Memory B cell (primary cell): ENCODE measurements at regions not wholly inside any gene's neighbourhood (a gene's known extent, or its start where the extent isn't known, plus 50 kb on each side); places are given as distances from the start of the nearest gene placed in this dataset.
A peak's percentile ranks its signal among the peaks of the same experiment; 100 is the strongest.
"Not testable (repeated sequence)": the region's sequence is repeated elsewhere in the genome, so short reads cannot be mapped to it uniquely, and the experiment has no call there.

Experiments used
- ATAC-seq: fragments of 150-1000 bp; cut with Tn5 transposase; 2 replicates; pipeline ENCODE4 v1.10.0; 2021; ENCODE audit warnings: low read depth, mild to moderate bottlenecking, moderate library complexity
- DNase-seq, 2 donors: peaks; one replicate each; pipeline ENCODE4 v3.0.0; 2022; ENCODE audit warnings: low spot score in 2 of 2
- H3K27ac Mint-ChIP-seq: one replicate; pipeline ENCODE4 v1.8.0; 2022; ENCODE audit warnings: mild to moderate bottlenecking, moderate library complexity, mixed read lengths
- H3K27me3 Mint-ChIP-seq: one replicate; pipeline ENCODE4 v1.8.0; 2022; ENCODE audit warnings: mixed read lengths
- H3K36me3 Mint-ChIP-seq: one replicate; pipeline ENCODE4 v1.8.0; 2022; ENCODE audit warnings: mild to moderate bottlenecking, mixed read lengths
- H3K4me1 Mint-ChIP-seq: one replicate; pipeline ENCODE4 v1.8.0; 2022; ENCODE audit warnings: mixed read lengths
- H3K4me3 Mint-ChIP-seq: one replicate; pipeline ENCODE4 v1.8.0; 2022; ENCODE audit warnings: mild to moderate bottlenecking, moderate library complexity, mixed read lengths
- H3K9me3 Mint-ChIP-seq: one replicate; pipeline ENCODE4 v1.8.0; 2022; ENCODE audit warnings: mixed read lengths

DNA sequence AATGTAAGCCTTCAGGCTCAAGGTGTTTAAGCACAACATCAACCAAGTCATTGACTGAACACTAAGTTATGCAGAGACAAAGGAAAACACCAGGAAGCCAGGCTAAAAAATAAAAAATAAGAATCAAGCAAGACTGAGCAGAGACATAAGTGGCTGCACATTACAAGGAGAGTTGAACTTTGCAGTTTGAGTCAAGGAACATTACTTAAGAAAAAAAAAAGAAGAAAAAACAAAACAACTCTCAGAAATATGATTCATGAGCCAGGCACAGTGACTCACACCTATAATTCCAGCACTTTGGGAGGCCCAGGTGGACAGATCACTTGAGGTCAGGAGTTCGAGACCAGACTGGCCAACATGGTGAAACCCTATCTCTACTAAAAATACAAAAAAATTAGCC lies 168.1 kb downstream of the C16orf95 start:
- no peak overlapping the region for H3K4me3 Mint-ChIP-seq
- H3K4me1 Mint-ChIP-seq, result no peaks in the 10 kb centered on the region
- no peak for ATAC-seq
- no peaks in the 10 kb centered on the region for H3K36me3 Mint-ChIP-seq
- no peak for DNase-seq
- H3K9me3 Mint-ChIP-seq, result peaks cover 8% of the 10 kb centered on the region
- H3K27ac Mint-ChIP-seq, result no peak overlapping the region
- H3K27me3 Mint-ChIP-seq, result peaks cover 1% of the 10 kb centered on the region

DNA sequence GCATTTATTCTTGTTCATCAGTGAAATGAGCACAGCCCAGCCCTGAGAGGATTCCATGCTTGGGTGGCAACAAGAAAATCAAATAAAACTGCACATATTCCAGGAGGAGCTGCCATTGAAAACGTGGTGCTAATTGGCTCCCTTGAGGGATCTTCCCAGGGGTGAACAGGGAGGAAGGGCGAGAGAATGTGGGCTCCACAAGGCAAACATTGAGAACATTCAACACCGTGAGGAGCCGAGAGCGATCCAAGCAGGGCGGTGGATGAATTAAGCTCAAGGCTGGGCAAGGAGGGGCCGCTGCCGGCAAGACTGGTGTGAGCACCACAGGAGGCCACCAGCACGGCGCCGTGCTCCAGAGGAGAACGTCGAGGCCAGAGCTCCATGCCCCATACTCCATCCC lies 166.9 kb downstream of the C16orf95 start:
- Mint-ChIP-seq H3K27me3 (peaks cover 1% of the 10 kb centered on the region), H3K36me3 (no peaks in the 10 kb centered on the region), H3K4me3 (no peak overlapping the region), H3K9me3 (peaks cover 8% of the 10 kb centered on the region), H3K4me1 (no peaks in the 10 kb centered on the region), H3K27ac (no peak overlapping the region)
- ATAC-seq (no peak), DNase-seq (no peak)

DNA sequence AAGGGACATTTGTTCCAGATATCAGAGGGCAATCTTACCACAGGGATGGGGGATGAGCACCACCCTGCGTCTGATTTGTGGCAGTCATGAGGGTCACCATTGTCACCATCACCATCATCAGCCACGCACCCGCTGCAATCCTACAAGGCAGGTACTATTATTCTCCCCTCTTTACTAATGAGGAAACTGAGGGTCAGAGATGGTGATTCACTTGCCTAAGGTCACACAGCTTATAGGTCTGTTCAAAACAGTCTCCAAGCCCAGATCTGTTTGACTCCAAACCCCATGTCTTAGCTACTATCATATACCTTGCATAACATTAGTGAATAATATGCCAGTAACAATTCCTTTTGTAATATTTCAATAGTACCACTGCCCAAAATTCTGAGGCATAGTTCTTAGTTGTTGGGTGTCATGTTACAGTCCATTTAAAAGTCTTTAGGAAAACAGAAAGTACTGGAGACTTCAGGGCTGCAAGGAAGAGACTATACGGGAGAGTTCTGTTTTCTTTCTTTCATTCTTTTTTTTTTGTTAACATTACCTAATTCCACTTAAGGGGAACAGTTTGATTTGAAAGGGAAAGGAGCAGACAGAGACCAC lies 166.4 kb downstream of the C16orf95 start:
- Mint-ChIP-seq H3K36me3 (no peaks in the 10 kb centered on the region), H3K4me1 (no peaks in the 10 kb centered on the region), H3K4me3 (no peak overlapping the region), H3K9me3 (peaks cover 8% of the 10 kb centered on the region), H3K27me3 (peaks cover 2% of the 10 kb centered on the region), H3K27ac (no peak overlapping the region)
- ATAC-seq (no peak), DNase-seq (no peak)

DNA sequence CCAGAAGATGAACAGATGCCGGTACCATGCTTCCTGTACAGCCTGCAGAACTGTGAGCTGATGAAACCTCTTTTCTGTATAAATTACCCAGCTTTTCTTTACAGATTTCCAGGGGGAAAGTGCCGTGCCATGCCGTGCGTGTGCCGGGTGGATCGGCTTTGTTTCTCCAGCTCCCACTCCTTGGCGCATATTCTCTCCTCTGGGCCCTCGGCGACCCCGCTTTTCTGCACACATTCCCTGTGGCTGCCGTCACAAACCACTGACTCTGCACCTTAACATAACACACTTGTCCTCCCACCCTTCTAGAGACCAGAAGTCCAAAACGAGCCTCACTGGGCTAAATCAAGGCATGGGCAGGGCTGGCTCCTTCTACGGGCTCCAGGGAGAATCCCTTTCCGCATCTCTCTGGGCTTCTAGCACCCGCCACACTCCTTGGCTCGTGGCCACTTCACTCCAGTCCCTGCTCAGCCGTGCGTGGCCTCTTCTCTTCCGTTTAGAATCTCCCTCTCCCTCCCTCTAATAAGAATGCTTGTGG lies 164.9 kb downstream of the C16orf95 start:
- Mint-ChIP-seq H3K4me3 (no peak overlapping the region), H3K9me3 (peaks cover 10% of the 10 kb centered on the region), H3K27ac (no peak overlapping the region), H3K36me3 (no peaks in the 10 kb centered on the region), H3K27me3 (peaks cover 5% of the 10 kb centered on the region), H3K4me1 (no peaks in the 10 kb centered on the region)
- no peak for ATAC-seq
- DNase-seq, result no peak

DNA sequence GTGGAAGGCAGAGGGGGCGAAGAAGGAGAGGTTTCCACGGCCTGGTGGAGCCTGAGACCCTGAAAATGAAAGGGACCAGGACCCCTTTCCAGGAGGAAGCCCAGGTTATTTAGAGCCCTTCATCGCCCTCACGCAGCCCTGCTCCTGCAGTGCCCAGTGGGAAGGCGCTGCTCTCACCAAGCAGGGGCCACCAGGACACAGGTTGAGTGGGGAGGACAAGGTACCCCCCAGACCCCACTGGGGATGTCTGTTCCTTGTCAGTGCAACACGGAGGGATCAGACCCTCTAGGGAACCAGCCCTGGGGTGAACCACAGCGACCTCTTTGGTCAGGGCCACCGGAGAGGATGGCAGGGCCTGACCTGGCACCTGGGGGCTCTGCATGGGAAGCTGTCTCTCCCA lies 163.9 kb downstream of the C16orf95 start:
- peaks cover 10% of the 10 kb centered on the region for H3K9me3 Mint-ChIP-seq
- no peak for ATAC-seq
- H3K4me1 Mint-ChIP-seq, result no peaks in the 10 kb centered on the region
- no peak for DNase-seq
- no peak overlapping the region for H3K4me3 Mint-ChIP-seq
- no peak overlapping the region for H3K27ac Mint-ChIP-seq
- peaks cover 5% of the 10 kb centered on the region for H3K27me3 Mint-ChIP-seq
- H3K36me3 Mint-ChIP-seq, result no peaks in the 10 kb centered on the region

DNA sequence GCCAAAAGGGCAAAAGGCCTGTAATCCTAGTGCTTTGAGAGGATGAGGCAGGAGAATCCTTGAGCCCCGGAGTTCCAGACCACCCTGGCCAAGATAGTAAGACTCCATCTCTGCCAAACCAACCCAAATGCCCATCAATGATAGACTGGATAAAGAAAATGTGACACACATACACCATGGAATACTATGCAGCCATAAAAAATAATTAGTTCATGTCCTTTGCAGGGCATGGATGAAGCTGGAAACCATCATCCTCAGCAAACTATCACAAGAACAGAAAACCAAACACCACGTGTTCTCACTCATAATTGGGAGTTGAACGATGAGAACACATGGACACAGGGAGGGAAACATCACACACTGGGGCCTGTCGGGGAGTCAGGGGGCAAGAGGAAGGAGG lies 161.9 kb downstream of the C16orf95 start:
- H3K27me3 Mint-ChIP-seq, DNase-seq, H3K27ac Mint-ChIP-seq, H3K4me1 Mint-ChIP-seq, H3K4me3 Mint-ChIP-seq, H3K36me3 Mint-ChIP-seq, ATAC-seq, H3K9me3 Mint-ChIP-seq: not testable (repeated sequence)

DNA sequence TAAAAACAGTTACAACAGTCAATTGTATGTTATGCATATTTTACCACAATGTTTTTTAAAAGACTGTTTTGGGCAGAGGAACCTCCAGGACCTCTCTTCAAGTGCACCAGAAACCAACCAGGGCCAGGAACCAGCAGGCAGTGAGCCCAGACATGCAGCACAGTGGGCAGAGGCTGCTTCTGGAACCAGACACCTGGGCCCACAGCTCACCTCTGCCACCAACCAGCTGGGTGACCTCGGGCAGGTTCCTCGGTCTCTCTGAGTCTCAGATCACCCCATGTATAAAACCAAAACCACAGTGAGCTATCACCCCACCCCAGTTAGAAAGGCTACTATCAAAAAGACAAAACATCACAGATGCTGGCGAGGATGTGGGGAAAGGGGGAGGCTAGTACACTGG lies 161.0 kb downstream of the C16orf95 start:
- peaks cover 5% of the 10 kb centered on the region for H3K27me3 Mint-ChIP-seq
- no peak overlapping the region for H3K27ac Mint-ChIP-seq
- H3K4me3 Mint-ChIP-seq, result no peak overlapping the region
- ATAC-seq (no peak), DNase-seq (no peak)
- H3K36me3 Mint-ChIP-seq, result no peaks in the 10 kb centered on the region
- peaks cover 4% of the 10 kb centered on the region for H3K9me3 Mint-ChIP-seq
- no peaks in the 10 kb centered on the region for H3K4me1 Mint-ChIP-seq

DNA sequence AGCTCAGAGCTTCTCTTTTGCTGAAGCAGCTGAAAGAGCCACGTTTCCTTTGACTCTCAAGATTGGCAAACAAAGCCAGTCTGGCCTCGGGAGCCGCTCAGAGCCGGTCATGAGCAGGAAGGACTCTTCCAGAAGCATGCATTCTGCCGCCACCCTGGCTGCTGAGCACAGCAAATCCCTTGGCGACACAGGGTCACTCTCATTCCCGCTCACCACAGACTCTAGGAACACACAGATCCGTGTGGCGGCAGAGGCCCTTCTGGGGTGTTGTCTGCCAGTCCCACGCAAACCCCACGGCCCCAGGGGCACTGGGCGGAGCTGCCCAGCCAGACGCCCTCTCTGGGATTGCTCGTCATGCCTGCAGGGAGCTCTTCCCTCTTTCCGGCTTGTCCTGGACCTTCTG lies 157.0 kb downstream of the C16orf95 start:
- peaks cover 5% of the 10 kb centered on the region for H3K27me3 Mint-ChIP-seq

DNA sequence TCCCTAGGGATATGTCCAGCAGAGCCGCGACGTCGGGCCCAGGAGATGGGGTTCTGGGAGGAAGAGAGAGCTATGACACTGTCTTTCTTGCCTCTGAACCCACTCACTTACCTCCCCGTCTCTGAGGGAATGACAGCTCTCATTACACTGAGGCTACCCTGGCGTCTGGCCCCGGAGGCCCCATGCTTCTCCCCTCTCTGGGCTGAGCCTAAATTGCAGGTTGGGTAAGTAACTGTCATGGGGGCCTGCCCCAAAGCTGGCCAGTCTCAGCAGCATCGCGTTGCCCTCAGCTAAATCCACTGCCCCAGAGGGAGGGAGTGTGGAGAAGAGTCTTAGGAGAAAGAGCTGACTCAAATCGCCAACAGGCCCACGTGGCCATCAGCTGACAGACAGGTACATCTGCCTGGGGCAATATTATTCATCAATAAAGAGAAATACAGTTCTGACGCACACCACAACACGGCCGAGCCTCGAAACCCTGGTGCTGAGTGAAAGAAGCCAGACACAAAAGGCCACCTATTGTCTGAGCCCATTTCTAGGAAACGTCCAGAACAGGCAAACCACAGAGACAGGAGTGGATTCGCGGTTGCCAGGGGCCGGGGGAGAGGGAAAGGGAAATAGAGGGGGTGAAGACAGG lies 156.4 kb downstream of the C16orf95 start:
- peaks cover 4% of the 10 kb centered on the region for H3K27me3 Mint-ChIP-seq
- no peak overlapping the region for H3K27ac Mint-ChIP-seq
- H3K4me1 Mint-ChIP-seq, result peaks cover 2% of the 10 kb centered on the region
- no peak overlapping the region for H3K4me3 Mint-ChIP-seq
- H3K36me3 Mint-ChIP-seq, result peaks cover 2% of the 10 kb centered on the region
- peaks cover 4% of the 10 kb centered on the region for H3K9me3 Mint-ChIP-seq
- ATAC-seq, result no peak
- no peak for DNase-seq

More for the DNA sequence above, 157.0 kb downstream of the C16orf95 start:
- DNase-seq (no peak), ATAC-seq (no peak)
- Mint-ChIP-seq H3K9me3 (peaks cover 5% of the 10 kb centered on the region), H3K27ac (no peak overlapping the region), H3K36me3 (peaks cover 2% of the 10 kb centered on the region), H3K4me1 (peaks cover 2% of the 10 kb centered on the region), H3K4me3 (no peak overlapping the region)

DNA sequence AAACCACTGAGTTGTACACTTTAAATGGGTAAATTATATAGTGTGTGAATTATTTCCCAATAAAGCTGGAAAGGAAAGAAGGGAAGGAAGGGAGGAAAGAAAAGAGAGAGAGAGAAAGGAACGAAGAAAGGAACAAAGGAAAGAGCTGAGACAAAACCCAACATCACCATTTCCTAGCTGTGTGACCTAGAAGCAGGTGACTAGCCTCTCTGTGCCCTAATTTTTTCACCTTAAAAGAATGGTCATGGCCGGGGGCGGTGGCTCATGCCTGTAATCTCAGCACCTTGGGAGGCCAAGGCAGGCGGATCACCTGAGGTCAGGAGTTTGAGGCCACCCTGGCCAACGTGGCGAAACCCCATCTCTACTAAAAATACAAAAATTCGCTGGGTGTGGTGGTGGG lies 155.8 kb downstream of the C16orf95 start:
- not testable (repeated sequence) for ATAC-seq, H3K4me3 Mint-ChIP-seq, H3K9me3 Mint-ChIP-seq, H3K36me3 Mint-ChIP-seq, H3K27me3 Mint-ChIP-seq, H3K27ac Mint-ChIP-seq, H3K4me1 Mint-ChIP-seq, DNase-seq

DNA sequence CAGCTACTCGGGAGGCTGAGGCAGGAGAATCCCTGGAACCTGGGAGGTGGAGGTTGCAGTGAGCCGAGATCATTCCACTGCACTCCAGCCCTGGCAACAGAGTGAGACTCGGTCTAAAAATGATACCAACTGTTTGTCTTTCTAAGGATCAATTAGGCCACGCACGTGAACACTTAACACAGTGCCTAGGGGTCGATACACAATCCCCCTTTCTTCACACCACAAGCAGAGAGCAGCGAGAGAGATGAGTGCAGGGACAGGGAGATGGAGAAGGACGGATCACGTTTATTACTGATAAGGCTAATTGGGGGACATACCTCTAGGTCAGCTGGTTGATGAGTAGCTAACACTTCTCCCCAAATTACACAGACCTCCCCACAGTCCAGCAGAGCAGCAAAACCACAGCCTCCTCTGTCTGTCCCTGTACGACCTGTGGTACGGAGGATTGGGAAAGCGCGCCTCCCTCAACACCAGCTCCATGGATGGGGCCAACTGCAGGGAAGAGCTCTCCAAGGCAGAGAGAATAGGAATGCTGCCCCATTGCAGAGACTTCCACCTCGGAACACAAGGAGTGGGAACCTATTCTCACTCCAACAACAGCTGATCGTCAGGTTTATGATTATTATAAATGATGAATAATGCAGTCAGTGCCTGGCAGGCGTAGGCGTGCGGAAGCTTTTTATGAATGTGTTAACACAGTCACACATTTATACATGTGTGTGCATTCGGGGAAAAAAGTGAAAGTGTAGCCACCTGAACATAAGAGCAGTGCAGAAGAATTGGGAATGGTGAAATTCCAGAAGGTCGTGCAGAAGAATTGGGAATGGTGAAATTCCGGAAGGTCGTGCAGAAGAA lies 155.1 kb downstream of the C16orf95 start:
- DNase-seq, result no peak
- peaks cover 4% of the 10 kb centered on the region for H3K9me3 Mint-ChIP-seq
- peaks cover under 1% of the 10 kb centered on the region for H3K27me3 Mint-ChIP-seq
- peaks cover 2% of the 10 kb centered on the region for H3K36me3 Mint-ChIP-seq
- H3K4me3 Mint-ChIP-seq, result no peak overlapping the region
- H3K27ac Mint-ChIP-seq, result peak overlapping the region; percentile 18
- ATAC-seq, result peak; percentile 27
- H3K4me1 Mint-ChIP-seq, result peaks cover 2% of the 10 kb centered on the region

DNA sequence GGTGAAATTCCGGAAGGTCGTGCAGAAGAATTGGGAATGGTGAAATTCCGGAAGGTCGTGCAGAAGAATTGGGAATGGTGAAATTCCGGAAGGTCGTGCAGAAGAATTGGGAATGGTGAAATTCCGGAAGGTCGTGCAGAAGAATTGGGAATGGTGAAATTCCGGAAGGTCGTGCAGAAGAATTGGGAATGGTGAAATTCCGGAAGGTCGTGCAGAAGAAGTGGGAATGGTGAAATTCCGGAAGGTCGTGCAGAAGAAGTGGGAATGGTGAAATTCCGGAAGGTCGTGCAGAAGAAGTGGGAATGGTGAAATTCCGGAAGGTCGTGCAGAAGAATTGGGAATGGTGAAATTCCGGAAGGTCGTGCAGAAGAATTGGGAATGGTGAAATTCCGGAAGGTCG lies 154.4 kb downstream of the C16orf95 start:
- H3K4me3 Mint-ChIP-seq, DNase-seq, H3K27me3 Mint-ChIP-seq, H3K36me3 Mint-ChIP-seq, ATAC-seq, H3K4me1 Mint-ChIP-seq, H3K9me3 Mint-ChIP-seq: not testable (repeated sequence)
- H3K27ac Mint-ChIP-seq, result peak overlapping the region; percentile 18

DNA sequence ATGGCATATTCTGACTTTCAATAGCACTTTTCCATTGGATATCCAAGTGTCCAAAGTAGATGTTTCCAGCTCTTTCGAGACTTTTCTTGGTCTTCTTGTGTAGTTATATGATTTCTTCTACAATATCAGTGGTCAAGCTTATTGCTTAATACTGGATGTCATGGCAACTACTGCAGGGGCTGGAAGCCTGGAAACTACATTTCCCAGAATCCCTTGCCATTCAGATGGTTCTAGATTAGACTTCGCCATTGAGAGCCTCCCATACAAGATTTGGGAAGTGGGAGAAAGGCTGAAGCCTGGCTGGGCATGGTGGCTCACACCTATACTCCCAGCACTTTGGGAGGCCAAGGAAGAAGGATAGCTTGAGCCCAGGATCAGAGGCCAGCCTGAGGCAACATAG lies 153.6 kb downstream of the C16orf95 start:
- no peak overlapping the region for H3K4me3 Mint-ChIP-seq
- no peak for DNase-seq
- no peak overlapping the region for H3K27ac Mint-ChIP-seq
- peaks cover 2% of the 10 kb centered on the region for H3K36me3 Mint-ChIP-seq
- ATAC-seq, result peak; percentile 24
- peaks cover 8% of the 10 kb centered on the region for H3K9me3 Mint-ChIP-seq
- peaks cover 1% of the 10 kb centered on the region for H3K27me3 Mint-ChIP-seq
- H3K4me1 Mint-ChIP-seq, result peaks cover 2% of the 10 kb centered on the region

DNA sequence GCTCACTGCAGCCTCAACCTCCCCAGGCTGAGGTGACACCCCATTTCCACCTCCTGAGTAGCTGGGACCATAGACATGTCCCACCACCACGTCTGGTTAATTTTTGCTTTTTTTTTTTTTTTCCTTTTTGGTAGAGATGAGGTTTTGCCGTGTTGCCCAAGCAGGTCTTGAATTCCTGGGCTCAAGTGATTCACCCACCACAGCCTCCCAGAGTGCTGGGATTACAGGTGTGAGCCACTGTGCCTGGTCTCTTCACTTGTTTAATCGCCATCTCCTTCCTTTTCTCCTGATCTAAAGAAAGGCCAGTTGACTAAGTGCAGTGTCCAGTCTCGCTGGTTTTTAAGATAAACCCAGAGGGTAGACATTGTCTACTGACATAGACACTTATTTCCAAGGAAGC lies 152.0 kb downstream of the C16orf95 start:
- H3K4me3 Mint-ChIP-seq, result no peak overlapping the region
- peaks cover 1% of the 10 kb centered on the region for H3K27me3 Mint-ChIP-seq
- H3K4me1 Mint-ChIP-seq, result peaks cover 2% of the 10 kb centered on the region
- no peak overlapping the region for H3K27ac Mint-ChIP-seq
- no peak for ATAC-seq
- peaks cover 2% of the 10 kb centered on the region for H3K36me3 Mint-ChIP-seq
- H3K9me3 Mint-ChIP-seq, result peaks cover 8% of the 10 kb centered on the region
- no peak for DNase-seq
